Activated CD4-positive, alpha-beta T cell treated with anti-CD3 and anti-CD28 coated beads for 36 hours (primary cell): ENCODE measurements at regions not wholly inside any gene's neighbourhood (a gene's known extent, or its start where the extent isn't known, plus 50 kb on each side); places are given as distances from the start of the nearest gene placed in this dataset.
A peak's percentile ranks its signal among the peaks of the same experiment; 100 is the strongest.

Experiments
- ATAC-seq: fragments of 200-7000 bp; cut with Tn5 transposase; one replicate; pipeline ENCODE4 v1.10.0; 2021; ENCODE audit warnings: mild to moderate bottlenecking, moderate library complexity
- CTCF ChIA-PET: fragments of 350-600 bp; sonication (Branson Sonifier 250); formaldehyde crosslinking; loops from one replicate; lab custom pipeline; 2021; ENCODE audit warnings: antibody characterized with exemption; lab: Charles Lee
- POLR2A ChIA-PET: fragments of 350-600 bp; sonication (Branson Sonifier 250); formaldehyde crosslinking; loops from one replicate; lab custom pipeline; 2021; ENCODE audit warnings: antibody characterized with exemption, inconsistent platforms; lab: Charles Lee
- DNase-seq: peaks from one replicate; pipeline ENCODE4 v3.0.0-alpha.2; 2020
- H3K27ac Mint-ChIP-seq: one replicate; pipeline ENCODE4 v1.8.0; 2021; ENCODE audit warnings: mixed read lengths
- H3K27me3 Mint-ChIP-seq: one replicate; pipeline ENCODE4 v1.8.0; 2021; ENCODE audit warnings: mixed read lengths
- H3K36me3 Mint-ChIP-seq: one replicate; pipeline ENCODE4 v1.8.0; 2021; ENCODE audit warnings: low read depth, mixed read lengths
- H3K4me1 Mint-ChIP-seq: one replicate; pipeline ENCODE4 v1.8.0; 2021; ENCODE audit warnings: mixed read lengths
- H3K4me3 Mint-ChIP-seq: one replicate; pipeline ENCODE4 v1.8.0; 2021; ENCODE audit warnings: mild to moderate bottlenecking, moderate library complexity, mixed read lengths
- H3K9me3 Mint-ChIP-seq: one replicate; pipeline ENCODE4 v1.8.0; 2021; ENCODE audit warnings: low read depth, mixed read lengths
- intact Hi-C, 2 experiments: fragments of 100-400 bp; cut with DNase I in 1 of 2; cut with micrococcal nuclease in 1 of 2; formaldehyde crosslinking; loops; one replicate each; pipeline versions ENCODE4 v1.14.2 to v1.15.1; 2022 to 2024; cut with DNase I, micrococcal nuclease

- H3K4me1 Mint-ChIP-seq = peaks cover 18% of the 10 kb centered on the region
- H3K27ac Mint-ChIP-seq = no peak overlapping the region
- ChIA-PET CTCF (interaction anchor here (1.3 kb wide), 1 partner anchor 9 kb away, joined by 3 read pairs; no protein-coding TSS in a partner anchor), POLR2A (no interaction called here)
- no peaks in the 10 kb centered on the region for H3K9me3 Mint-ChIP-seq
- H3K36me3 Mint-ChIP-seq = peaks cover 3% of the 10 kb centered on the region
- no peak overlapping the region for H3K4me3 Mint-ChIP-seq
- no peak for ATAC-seq
- no peak for DNase-seq
- intact Hi-C loops = no loop called here
- peaks cover 8% of the 10 kb centered on the region for H3K27me3 Mint-ChIP-seq
Measured at GRCh38 chr1:11354893-11355553, 82.0 kb downstream of the UBIAD1 start.

GRCh38 chr1:11355559-11356475 lies 82.8 kb downstream of the UBIAD1 start:
- H3K36me3 Mint-ChIP-seq = no peaks in the 10 kb centered on the region
- ATAC-seq (no peak), DNase-seq (no peak)
- no peak overlapping the region for H3K4me3 Mint-ChIP-seq
- peaks cover 12% of the 10 kb centered on the region for H3K4me1 Mint-ChIP-seq
- ChIA-PET POLR2A (no interaction called here), CTCF (interaction anchor here (0.6 to 1.3 kb wide), 2 partner anchors 8 to 80 kb away, joined by 3 read pairs; no protein-coding TSS in a partner anchor)
- H3K9me3 Mint-ChIP-seq = no peaks in the 10 kb centered on the region
- peaks cover 8% of the 10 kb centered on the region for H3K27me3 Mint-ChIP-seq
- intact Hi-C loops = no loop called here
- no peak overlapping the region for H3K27ac Mint-ChIP-seq

GRCh38 chr1:11357276-11357675 lies 84.3 kb downstream of the UBIAD1 start:
- no peak overlapping the region for H3K4me3 Mint-ChIP-seq
- ATAC-seq = no peak
- ChIA-PET POLR2A (no interaction called here), CTCF (no interaction called here)
- H3K27me3 Mint-ChIP-seq = peaks cover 5% of the 10 kb centered on the region
- H3K9me3 Mint-ChIP-seq = no peaks in the 10 kb centered on the region
- no peak for DNase-seq
- H3K4me1 Mint-ChIP-seq = peaks cover 11% of the 10 kb centered on the region
- H3K27ac Mint-ChIP-seq = no peak overlapping the region
- intact Hi-C loops = no loop called here
- no peaks in the 10 kb centered on the region for H3K36me3 Mint-ChIP-seq

- H3K4me3 Mint-ChIP-seq = no peak overlapping the region
- POLR2A ChIA-PET = no interaction called here
- no peaks in the 10 kb centered on the region for H3K9me3 Mint-ChIP-seq
- ATAC-seq (no peak), DNase-seq (no peak)
- no peaks in the 10 kb centered on the region for H3K36me3 Mint-ChIP-seq
- CTCF ChIA-PET = interaction anchor here (0.6 kb wide), 1 partner anchor 526 kb away, joined by 3 read pairs; no protein-coding TSS in a partner anchor
- peaks cover 5% of the 10 kb centered on the region for H3K27me3 Mint-ChIP-seq
- intact Hi-C loops = no loop called here
- H3K27ac Mint-ChIP-seq = no peak overlapping the region
- peaks cover 2% of the 10 kb centered on the region for H3K4me1 Mint-ChIP-seq
Measured at GRCh38 chr1:11358984-11359383, 86.0 kb downstream of the UBIAD1 start.

GRCh38 chr1:11362547-11363021 lies 89.6 kb downstream of the UBIAD1 start:
- Mint-ChIP-seq H3K27ac (no peak overlapping the region), H3K4me3 (no peak overlapping the region), H3K27me3 (peaks cover 2% of the 10 kb centered on the region), H3K9me3 (no peaks in the 10 kb centered on the region), H3K36me3 (no peaks in the 10 kb centered on the region), H3K4me1 (no peaks in the 10 kb centered on the region)
- DNase-seq = no peak
- intact Hi-C loops = loop anchor here in 1 of 2 experiments (10.0 kb wide), 1 partner anchor 118 kb away; no protein-coding TSS in a partner anchor
- ChIA-PET CTCF (interaction anchor here (0.7 kb wide), 1 partner anchor 647 kb away, joined by 4 read pairs; no protein-coding TSS in a partner anchor), POLR2A (no interaction called here)
- ATAC-seq = no peak

- ChIA-PET CTCF (interaction anchor here (0.8 to 1.2 kb wide), 11 partner anchors 9 to 123 kb away, joined by 3 to 6 read pairs (median 3); no protein-coding TSS in a partner anchor), POLR2A (interaction anchor here (0.6 kb wide), 1 partner anchor 277 kb away, joined by 7 read pairs; no protein-coding TSS in a partner anchor)
- no peak overlapping the region for H3K4me3 Mint-ChIP-seq
- DNase-seq (peak; percentile 49), ATAC-seq (no peak)
- H3K27ac Mint-ChIP-seq = no peak overlapping the region
- intact Hi-C loops = loop anchor here (1.0 to 10.0 kb wide), 2 partner anchors 119 to 123 kb away; no protein-coding TSS in a partner anchor
- H3K27me3 Mint-ChIP-seq = no peaks in the 10 kb centered on the region
- H3K4me1 Mint-ChIP-seq = no peaks in the 10 kb centered on the region
- no peaks in the 10 kb centered on the region for H3K9me3 Mint-ChIP-seq
- no peaks in the 10 kb centered on the region for H3K36me3 Mint-ChIP-seq
Measured at GRCh38 chr1:11364170-11364569, 91.2 kb downstream of the UBIAD1 start.

GRCh38 chr1:11365744-11366387 lies 92.9 kb downstream of the UBIAD1 start:
- Mint-ChIP-seq H3K36me3 (no peaks in the 10 kb centered on the region), H3K9me3 (no peaks in the 10 kb centered on the region), H3K27ac (no peak overlapping the region), H3K27me3 (no peaks in the 10 kb centered on the region), H3K4me3 (no peak overlapping the region), H3K4me1 (no peaks in the 10 kb centered on the region)
- ChIA-PET POLR2A (no interaction called here), CTCF (no interaction called here)
- no peak for ATAC-seq
- intact Hi-C loops = loop anchor here in 1 of 2 experiments (10.0 kb wide), 1 partner anchor 121 kb away; no protein-coding TSS in a partner anchor
- no peak for DNase-seq

- Mint-ChIP-seq H3K36me3 (no peaks in the 10 kb centered on the region), H3K27ac (no peak overlapping the region)
- CTCF ChIA-PET = interaction anchor here (0.6 kb wide), 1 partner anchor 404 kb away, joined by 5 read pairs; no protein-coding TSS in a partner anchor
Measured at GRCh38 chr1:11373029-11373894, 100.3 kb downstream of the UBIAD1 start.

GRCh38 chr1:11373895-11374747 lies 101.1 kb downstream of the UBIAD1 start:
- Mint-ChIP-seq H3K4me1 (peaks cover 7% of the 10 kb centered on the region), H3K27ac (no peak overlapping the region), H3K9me3 (no peaks in the 10 kb centered on the region), H3K36me3 (no peaks in the 10 kb centered on the region), H3K4me3 (no peak overlapping the region), H3K27me3 (no peaks in the 10 kb centered on the region)
- CTCF ChIA-PET = interaction anchor here (0.6 kb wide), 1 partner anchor 404 kb away, joined by 5 read pairs; no protein-coding TSS in a partner anchor
- intact Hi-C loops = no loop called here
- DNase-seq (no peak), ATAC-seq (peak; percentile 39)
- POLR2A ChIA-PET = no interaction called here

More at GRCh38 chr1:11373029-11373894, 100.3 kb downstream of the UBIAD1 start:
- Mint-ChIP-seq H3K4me3 (no peak overlapping the region), H3K27me3 (no peaks in the 10 kb centered on the region), H3K4me1 (peaks cover 7% of the 10 kb centered on the region), H3K9me3 (no peaks in the 10 kb centered on the region)
- intact Hi-C loops = no loop called here
- POLR2A ChIA-PET = no interaction called here
- ATAC-seq (no peak), DNase-seq (no peak)

- ATAC-seq = peak; percentile 33
- Mint-ChIP-seq H3K36me3 (no peaks in the 10 kb centered on the region), H3K27me3 (no peaks in the 10 kb centered on the region), H3K9me3 (no peaks in the 10 kb centered on the region), H3K4me1 (peaks cover 7% of the 10 kb centered on the region), H3K27ac (no peak overlapping the region), H3K4me3 (no peak overlapping the region)
- CTCF ChIA-PET = no interaction called here
- DNase-seq = no peak
- intact Hi-C loops = no loop called here
- POLR2A ChIA-PET = no interaction called here
Measured at GRCh38 chr1:11374748-11375110, 101.7 kb downstream of the UBIAD1 start.
